ENCODE measurements at regions not wholly inside any gene's neighbourhood (a gene's known extent, or its start where the extent isn't known, plus 50 kb on each side); places are given as distances from the start of the nearest gene placed in this dataset.

DNA sequence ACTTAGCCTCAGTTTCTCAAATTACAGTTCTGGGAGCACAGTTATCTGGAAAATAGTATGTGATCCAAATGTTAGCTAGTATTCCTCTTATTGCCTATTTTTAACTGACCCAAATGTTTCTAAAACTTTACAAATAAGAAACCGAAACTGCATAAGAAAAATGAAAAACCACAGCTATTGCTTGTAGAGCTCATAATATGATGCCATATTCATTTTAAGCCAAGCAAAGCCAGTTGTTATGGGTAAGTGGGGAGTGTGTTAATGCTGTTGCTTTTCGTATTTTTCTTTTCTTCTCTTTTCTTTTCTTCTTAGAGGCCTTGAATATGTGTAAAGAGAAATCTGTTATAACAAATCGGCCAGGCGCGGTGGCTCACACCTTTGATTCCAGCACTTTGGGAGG is 447.4 kb upstream of the TUSC1 start:
- TF ChIP-seq MAX (IDR thresholded peaks at IDR 0.05), result no peak
- TF ChIP-seq, protein P1, sequence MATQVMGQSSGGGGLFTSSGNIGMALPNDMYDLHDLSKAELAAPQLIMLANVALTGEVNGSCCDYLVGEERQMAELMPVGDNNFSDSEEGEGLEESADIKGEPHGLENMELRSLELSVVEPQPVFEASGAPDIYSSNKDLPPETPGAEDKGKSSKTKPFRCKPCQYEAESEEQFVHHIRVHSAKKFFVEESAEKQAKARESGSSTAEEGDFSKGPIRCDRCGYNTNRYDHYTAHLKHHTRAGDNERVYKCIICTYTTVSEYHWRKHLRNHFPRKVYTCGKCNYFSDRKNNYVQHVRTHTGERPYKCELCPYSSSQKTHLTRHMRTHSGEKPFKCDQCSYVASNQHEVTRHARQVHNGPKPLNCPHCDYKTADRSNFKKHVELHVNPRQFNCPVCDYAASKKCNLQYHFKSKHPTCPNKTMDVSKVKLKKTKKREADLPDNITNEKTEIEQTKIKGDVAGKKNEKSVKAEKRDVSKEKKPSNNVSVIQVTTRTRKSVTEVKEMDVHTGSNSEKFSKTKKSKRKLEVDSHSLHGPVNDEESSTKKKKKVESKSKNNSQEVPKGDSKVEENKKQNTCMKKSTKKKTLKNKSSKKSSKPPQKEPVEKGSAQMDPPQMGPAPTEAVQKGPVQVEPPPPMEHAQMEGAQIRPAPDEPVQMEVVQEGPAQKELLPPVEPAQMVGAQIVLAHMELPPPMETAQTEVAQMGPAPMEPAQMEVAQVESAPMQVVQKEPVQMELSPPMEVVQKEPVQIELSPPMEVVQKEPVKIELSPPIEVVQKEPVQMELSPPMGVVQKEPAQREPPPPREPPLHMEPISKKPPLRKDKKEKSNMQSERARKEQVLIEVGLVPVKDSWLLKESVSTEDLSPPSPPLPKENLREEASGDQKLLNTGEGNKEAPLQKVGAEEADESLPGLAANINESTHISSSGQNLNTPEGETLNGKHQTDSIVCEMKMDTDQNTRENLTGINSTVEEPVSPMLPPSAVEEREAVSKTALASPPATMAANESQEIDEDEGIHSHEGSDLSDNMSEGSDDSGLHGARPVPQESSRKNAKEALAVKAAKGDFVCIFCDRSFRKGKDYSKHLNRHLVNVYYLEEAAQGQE (IDR thresholded peaks at IDR 0.05; ENCODE audit: low read depth), result no peak
- TF ChIP-seq CREB1 (IDR thresholded peaks at IDR 0.05; ENCODE audit: low read depth), result no peak
- no peak for TF ChIP-seq EP300 (IDR thresholded peaks at IDR 0.05; ENCODE audit: borderline replicate concordance)
- no peak for TF ChIP-seq EGR1 (IDR thresholded peaks at IDR 0.05)
- TF ChIP-seq TAF1 (IDR thresholded peaks at IDR 0.05; ENCODE audit: low read depth), result no peak
- no peak for TF ChIP-seq NFIC (IDR thresholded peaks at IDR 0.05)
- no peak for TF ChIP-seq TEAD4 (IDR thresholded peaks at IDR 0.05)
- TF ChIP-seq ZBTB7A (IDR thresholded peaks at IDR 0.05; ENCODE audit: low read depth), result no peak
- TF ChIP-seq RAD21 (IDR thresholded peaks at IDR 0.05; ENCODE audit: low read depth), result no peak
- TF ChIP-seq CEBPB (IDR thresholded peaks at IDR 0.05), result no peak
- no peak for TF ChIP-seq FOXM1 (IDR thresholded peaks at IDR 0.05; ENCODE audit: borderline replicate concordance, low read depth)
- TF ChIP-seq, protein P2, sequence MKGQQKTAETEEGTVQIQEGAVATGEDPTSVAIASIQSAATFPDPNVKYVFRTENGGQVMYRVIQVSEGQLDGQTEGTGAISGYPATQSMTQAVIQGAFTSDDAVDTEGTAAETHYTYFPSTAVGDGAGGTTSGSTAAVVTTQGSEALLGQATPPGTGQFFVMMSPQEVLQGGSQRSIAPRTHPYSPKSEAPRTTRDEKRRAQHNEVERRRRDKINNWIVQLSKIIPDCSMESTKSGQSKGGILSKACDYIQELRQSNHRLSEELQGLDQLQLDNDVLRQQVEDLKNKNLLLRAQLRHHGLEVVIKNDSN (IDR thresholded peaks at IDR 0.05), result no peak
- TF ChIP-seq YY1 (IDR thresholded peaks at IDR 0.05; ENCODE audit: low read depth), result no peak
- TF ChIP-seq TCF12 (IDR thresholded peaks at IDR 0.05; ENCODE audit: low read depth), result no peak

GRCh38 chr9:26112724-26113123 is 434.5 kb upstream of the TUSC1 start:
- TF ChIP-seq MAX (IDR thresholded peaks at IDR 0.05), result no peak
- TF ChIP-seq, protein P2 (IDR thresholded peaks at IDR 0.05), result no peak
- no peak for TF ChIP-seq TAF1 (IDR thresholded peaks at IDR 0.05; ENCODE audit: low read depth)
- TF ChIP-seq TEAD4 (IDR thresholded peaks at IDR 0.05), result no peak
- no peak for TF ChIP-seq TCF12 (IDR thresholded peaks at IDR 0.05; ENCODE audit: low read depth)
- TF ChIP-seq CREB1 (IDR thresholded peaks at IDR 0.05; ENCODE audit: low read depth), result no peak
- TF ChIP-seq, protein P1 (IDR thresholded peaks at IDR 0.05; ENCODE audit: low read depth), result no peak
- no peak for TF ChIP-seq ZBTB7A (IDR thresholded peaks at IDR 0.05; ENCODE audit: low read depth)
- no peak for TF ChIP-seq EGR1 (IDR thresholded peaks at IDR 0.05)

DNA sequence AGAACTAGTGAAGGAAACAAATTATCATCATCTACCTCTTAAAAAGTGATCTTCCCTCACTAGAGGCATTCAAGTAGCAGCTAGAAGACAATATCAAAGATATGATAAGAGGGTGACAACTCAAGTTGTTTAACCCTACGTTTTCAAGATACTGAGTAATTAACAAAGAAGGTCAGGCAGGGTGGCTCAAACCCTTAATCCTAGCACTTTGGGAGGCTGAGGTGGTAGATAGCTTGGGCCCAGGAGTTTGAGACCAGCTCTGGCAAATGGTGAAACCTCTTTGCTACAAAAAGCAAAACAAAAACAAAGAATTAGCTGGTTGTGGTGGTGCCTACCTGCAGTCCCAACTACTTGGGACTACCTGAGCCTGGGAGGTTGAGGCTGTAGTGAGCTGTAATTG is 408.2 kb upstream of the TUSC1 start:
- TF ChIP-seq EGR1 (IDR thresholded peaks at IDR 0.05) (no peak), RAD21 (IDR thresholded peaks at IDR 0.05; ENCODE audit: low read depth) (no peak)

DNA sequence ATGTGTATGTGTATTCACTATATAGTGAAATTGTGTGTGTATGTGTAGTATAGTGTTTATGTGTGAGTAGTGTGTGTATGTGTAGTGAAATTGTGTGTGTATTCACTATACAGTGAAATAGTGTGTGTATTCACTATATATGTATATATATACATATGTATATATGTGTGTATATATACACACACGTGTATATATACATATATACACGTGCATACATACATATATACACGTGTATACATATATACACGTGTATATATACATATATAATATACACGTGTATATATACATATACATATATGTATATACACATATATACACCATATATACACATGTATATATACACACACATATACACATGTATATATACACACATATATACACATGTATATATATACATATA is 403.6 kb upstream of the TUSC1 start:
- TF ChIP-seq EP300 (IDR thresholded peaks at IDR 0.05; ENCODE audit: borderline replicate concordance), result no peak
- TF ChIP-seq FOXM1 (IDR thresholded peaks at IDR 0.05; ENCODE audit: borderline replicate concordance, low read depth), result no peak
- TF ChIP-seq EGR1 (IDR thresholded peaks at IDR 0.05), result no peak
- no peak for TF ChIP-seq NFIC (IDR thresholded peaks at IDR 0.05)
- TF ChIP-seq TAF1 (IDR thresholded peaks at IDR 0.05; ENCODE audit: low read depth), result no peak

DNA sequence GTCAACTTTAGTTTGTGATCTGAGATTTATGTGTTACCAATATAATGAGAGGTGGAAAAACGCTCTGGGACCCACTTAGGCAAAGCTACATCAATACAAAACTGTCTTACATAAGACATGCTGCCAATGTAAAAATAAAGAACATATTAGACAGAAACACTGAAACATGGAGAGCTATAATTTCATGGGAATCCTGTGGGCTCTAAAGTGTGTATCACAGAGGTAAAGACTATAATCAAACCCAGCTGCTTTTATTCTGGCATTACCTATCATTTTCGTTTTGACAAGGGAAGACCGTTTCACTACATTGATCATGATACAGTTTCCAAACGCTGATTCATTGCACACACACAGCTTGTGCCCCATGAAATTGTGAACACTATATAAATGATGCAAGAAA is 400.5 kb upstream of the TUSC1 start:
- TF ChIP-seq EP300 (IDR thresholded peaks at IDR 0.05; ENCODE audit: borderline replicate concordance) (no peak), YY1 (IDR thresholded peaks at IDR 0.05; ENCODE audit: low read depth) (no peak), NFIC (IDR thresholded peaks at IDR 0.05) (no peak), MAX (IDR thresholded peaks at IDR 0.05) (no peak), TAF1 (IDR thresholded peaks at IDR 0.05; ENCODE audit: low read depth) (no peak), EGR1 (IDR thresholded peaks at IDR 0.05) (no peak), ZBTB7A (IDR thresholded peaks at IDR 0.05; ENCODE audit: low read depth) (no peak), TEAD4 (IDR thresholded peaks at IDR 0.05) (no peak), RAD21 (IDR thresholded peaks at IDR 0.05; ENCODE audit: low read depth) (no peak), CREB1 (IDR thresholded peaks at IDR 0.05; ENCODE audit: low read depth) (no peak)
- TF ChIP-seq, protein P1 (IDR thresholded peaks at IDR 0.05; ENCODE audit: low read depth), result no peak
- TF ChIP-seq, protein P2 (IDR thresholded peaks at IDR 0.05), result no peak

Measured in Ishikawa (cell line).